GM20000 (cell line): ENCODE measurements at regions not wholly inside any gene's neighbourhood (a gene's known extent, or its start where the extent isn't known, plus 50 kb on each side); places are given as distances from the start of the nearest gene placed in this dataset.
A peak's percentile ranks its signal among the peaks of the same experiment; 100 is the strongest.

Source experiments
- DNase-seq: peaks from one replicate; pipeline ENCODE4 v3.0.0; 2012; ENCODE audit warnings: low spot score
- CTCF ChIP-seq: IDR thresholded peaks from 2 replicates; pipeline ENCODE4 v1.5.1; 2012; ENCODE audit warnings: mild to moderate bottlenecking, control low read depth; ENCODE audit errors: extremely low read depth, missing control alignments

GRCh38 chr15:25510146-25510545 lies 71.3 kb upstream of the UBE3A start:
- DNase-seq = no peak
- TF ChIP-seq CTCF = no peak

GRCh38 chr15:25509703-25510102 lies 70.9 kb upstream of the UBE3A start:
- no peak for TF ChIP-seq CTCF
- no peak for DNase-seq

GRCh38 chr15:25508369-25509002 lies 69.7 kb upstream of the UBE3A start:
- peak; percentile 21 for DNase-seq
- peak; percentile 42 for TF ChIP-seq CTCF

- DNase-seq = no peak
- TF ChIP-seq CTCF = no peak
Measured at GRCh38 chr15:25504307-25504706, 65.5 kb upstream of the UBE3A start.

- TF ChIP-seq CTCF = no peak
- no peak for DNase-seq
Measured at GRCh38 chr15:25501828-25502446, 63.1 kb upstream of the UBE3A start.

- TF ChIP-seq CTCF = no peak
- no peak for DNase-seq
Measured at GRCh38 chr15:25498835-25499234, 60.0 kb upstream of the UBE3A start.

- no peak for DNase-seq
- no peak for TF ChIP-seq CTCF
Measured at GRCh38 chr15:25497934-25498333, 59.1 kb upstream of the UBE3A start.
